Astrocyte of the cerebellum (primary cell): ENCODE measurements at regions not wholly inside any gene's neighbourhood (a gene's known extent, or its start where the extent isn't known, plus 50 kb on each side); places are given as distances from the start of the nearest gene placed in this dataset.

Source experiments
- DNase-seq: peaks from one replicate; pipeline ENCODE4 v3.0.0-alpha.2; 2011; ENCODE audit warnings: low read depth
- H3K4me3 ChIP-seq: 2 replicates; pipeline ENCODE4 v1.5.1; 2011; ENCODE audit warnings: mild to moderate bottlenecking, low read depth, low read length, moderate library complexity
- CTCF ChIP-seq: IDR thresholded peaks from 2 replicates; pipeline ENCODE4 v1.5.1; 2012; ENCODE audit warnings: low read length, low read depth, moderate library complexity, mild to moderate bottlenecking; ENCODE audit errors: missing control alignments
- in situ Hi-C: cut with HindIII; loops from 2 replicates; pipeline ENCODE4 v1.10.0; 2017; ENCODE audit warnings: low sequenced_read_pairs

- TF ChIP-seq CTCF: no peak
- H3K4me3 ChIP-seq: no peak overlapping the region
- DNase-seq: no peak
- in situ Hi-C loops: no loop called here
Observed at GRCh38 chr2:11904941-11905340, 158.5 kb downstream of the LPIN1 start.

- no peak overlapping the region for H3K4me3 ChIP-seq
- in situ Hi-C loops: no loop called here
- no peak for DNase-seq
- TF ChIP-seq CTCF: no peak
Observed at GRCh38 chr2:11907190-11907589, 160.8 kb downstream of the LPIN1 start.

GRCh38 chr2:11910971-11911370, 164.5 kb downstream of the LPIN1 start:
- no peak for TF ChIP-seq CTCF
- DNase-seq: no peak
- H3K4me3 ChIP-seq: no peak overlapping the region
- in situ Hi-C loops: no loop called here

GRCh38 chr2:11912980-11913379, 166.5 kb downstream of the LPIN1 start:
- DNase-seq: no peak
- no peak overlapping the region for H3K4me3 ChIP-seq
- no peak for TF ChIP-seq CTCF
- in situ Hi-C loops: no loop called here

- no peak overlapping the region for H3K4me3 ChIP-seq
- no peak for TF ChIP-seq CTCF
- DNase-seq: no peak
- in situ Hi-C loops: no loop called here
Observed at GRCh38 chr2:11914455-11914854, 168.0 kb downstream of the LPIN1 start.

GRCh38 chr2:11915650-11916049, 169.2 kb downstream of the LPIN1 start:
- in situ Hi-C loops: no loop called here
- H3K4me3 ChIP-seq: no peak overlapping the region
- no peak for TF ChIP-seq CTCF
- DNase-seq: no peak

GRCh38 chr2:11919953-11920352, 173.5 kb downstream of the LPIN1 start:
- no peak overlapping the region for H3K4me3 ChIP-seq
- in situ Hi-C loops: no loop called here
- TF ChIP-seq CTCF: no peak
- DNase-seq: no peak
